RWPE1 (cell line): ENCODE measurements at regions not wholly inside any gene's neighbourhood (a gene's known extent, or its start where the extent isn't known, plus 50 kb on each side); places are given as distances from the start of the nearest gene placed in this dataset.

Experiments used
- CTCF ChIA-PET: fragments of 350-600 bp; sonication (Branson Sonifier 250); formaldehyde crosslinking; extraction: SDS; loops from one replicate; lab custom pipeline; 2021; lab: Yijun Ruan, JAX
- POLR2A ChIA-PET: fragments of 400-600 bp; formaldehyde crosslinking; extraction: SDS; loops from one replicate; lab custom pipeline; 2020; ENCODE audit warnings: antibody characterized with exemption; ENCODE audit not compliant: low non-redundant PET; lab: Yijun Ruan, JAX
- DNase-seq: peaks from one replicate; pipeline ENCODE4 v3.0.0; 2012; ENCODE audit warnings: low spot score
- H3K27ac ChIP-seq: fragments of 450-650 bp; 2 replicates; pipeline ENCODE4 v1.5.1; 2017
- CTCF ChIP-seq: fragments of 450-650 bp; conservative IDR thresholded peaks from 2 replicates; pipeline ENCODE4 v1.5.1; 2017; ENCODE audit warnings: low read depth, mild to moderate bottlenecking

GRCh38 chr6:78578430-78578829 lies 288.9 kb upstream of the IRAK1BP1 start:
- TF ChIP-seq CTCF: no peak
- ChIA-PET POLR2A (no interaction called here), CTCF (no interaction called here)
- H3K27ac ChIP-seq: no peak overlapping the region
- DNase-seq: no peak

DNA sequence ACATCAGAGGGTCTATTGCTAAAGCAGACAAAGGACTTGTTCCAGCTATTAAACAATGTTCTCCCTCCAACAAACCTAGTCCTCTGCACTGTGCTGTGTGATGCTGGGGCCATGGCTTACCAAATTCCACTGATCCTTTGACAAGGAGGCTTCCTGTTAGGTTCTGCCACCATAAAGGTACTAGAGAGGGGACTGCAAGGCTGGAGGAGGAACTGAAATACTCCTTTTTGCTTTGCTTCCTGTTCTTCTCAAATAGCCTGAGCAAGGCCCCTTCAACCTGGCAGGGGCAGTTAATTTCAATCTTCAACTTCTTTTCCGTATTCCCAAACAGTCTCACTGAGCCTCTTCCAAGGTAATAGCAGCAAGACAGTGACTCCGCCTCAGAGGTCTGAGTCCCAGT lies 286.4 kb upstream of the IRAK1BP1 start:
- no peak for TF ChIP-seq CTCF
- no peak overlapping the region for H3K27ac ChIP-seq
- DNase-seq: no peak
- ChIA-PET POLR2A (no interaction called here), CTCF (interaction anchor here (0.6 kb wide), 1 partner anchor 29 kb away, joined by 3 read pairs; no protein-coding TSS in a partner anchor)

GRCh38 chr6:78583079-78583478 lies 284.3 kb upstream of the IRAK1BP1 start:
- ChIA-PET CTCF (no interaction called here), POLR2A (no interaction called here)
- DNase-seq: no peak
- no peak for TF ChIP-seq CTCF
- no peak overlapping the region for H3K27ac ChIP-seq

DNA sequence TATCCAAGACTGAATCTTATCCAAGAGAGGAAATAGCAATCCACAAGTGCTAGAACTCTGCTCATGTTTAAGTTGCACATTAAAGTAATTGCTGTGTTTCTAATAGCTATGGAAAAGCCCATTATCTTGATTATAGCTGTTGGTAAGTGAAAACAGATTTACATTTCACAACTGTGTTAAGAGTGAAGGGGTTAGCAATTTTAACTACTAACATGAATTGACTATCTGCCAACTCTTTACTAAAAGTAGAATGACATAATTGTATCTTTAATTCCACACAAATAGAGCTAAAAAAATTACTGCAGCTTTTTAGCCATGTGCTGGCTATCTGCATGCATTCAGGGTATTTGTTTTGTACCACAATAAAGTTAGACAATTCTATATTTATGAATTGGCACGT lies 277.9 kb upstream of the IRAK1BP1 start:
- ChIA-PET POLR2A (no interaction called here), CTCF (interaction anchor here (0.6 kb wide), 1 partner anchor 221 kb away, joined by 3 read pairs; no protein-coding TSS in a partner anchor)
- no peak overlapping the region for H3K27ac ChIP-seq
- DNase-seq: no peak
- TF ChIP-seq CTCF: no peak

DNA sequence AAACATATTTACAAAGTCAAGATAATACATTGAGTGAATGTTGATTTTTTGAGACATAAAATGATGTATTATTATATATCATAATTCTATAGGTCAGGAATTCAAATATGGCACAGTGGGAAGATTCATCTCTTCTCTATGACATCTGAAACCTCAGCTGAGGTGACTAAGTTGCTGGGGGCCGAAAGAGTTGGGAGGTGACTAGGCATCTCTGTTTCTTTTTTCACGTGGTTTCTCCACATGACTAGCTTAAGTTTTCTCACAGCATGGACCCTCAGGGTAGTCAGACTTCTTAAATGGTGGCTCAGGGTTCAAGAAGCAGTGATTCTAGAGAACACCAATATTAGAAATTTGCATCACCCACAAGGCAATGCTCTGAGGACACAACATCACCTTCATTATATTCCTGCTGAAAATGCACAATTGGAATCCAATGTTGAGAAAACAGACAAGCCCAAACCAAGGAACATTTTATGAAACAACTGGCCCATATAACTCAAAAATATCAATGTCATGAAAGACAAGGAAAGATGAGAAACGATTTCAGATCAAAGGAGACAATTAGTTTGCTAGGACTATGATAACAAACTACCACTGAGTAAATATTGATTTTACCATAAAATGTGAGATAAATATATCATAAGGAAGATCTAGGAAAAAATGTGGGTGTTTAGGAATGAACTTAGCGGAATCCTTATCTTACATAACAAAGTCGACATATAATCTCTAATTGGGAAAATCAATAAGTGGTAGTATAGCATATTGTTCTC lies 273.3 kb upstream of the IRAK1BP1 start:
- TF ChIP-seq CTCF: no peak
- ChIA-PET CTCF (interaction anchor here (0.6 kb wide), 1 partner anchor 586 kb away, joined by 4 read pairs; no protein-coding TSS in a partner anchor), POLR2A (no interaction called here)
- DNase-seq: no peak
- H3K27ac ChIP-seq: no peak overlapping the region

- CTCF ChIA-PET: no interaction called here
- TF ChIP-seq CTCF: no peak
- no peak overlapping the region for H3K27ac ChIP-seq
- DNase-seq: no peak
- POLR2A ChIA-PET: no interaction called here
Observed at GRCh38 chr6:78594668-78595066, 272.7 kb upstream of the IRAK1BP1 start.
